B cell (primary cell): ENCODE measurements at regions not wholly inside any gene's neighbourhood (a gene's known extent, or its start where the extent isn't known, plus 50 kb on each side); places are given as distances from the start of the nearest gene placed in this dataset.

Source experiments
- ATAC-seq: fragments of 200-7000 bp; cut with Tn5 transposase; one replicate; pipeline ENCODE4 v1.10.0; 2021; ENCODE audit warnings: low read depth, mild to moderate bottlenecking, moderate number of reproducible peaks, moderate library complexity
- CTCF ChIA-PET: fragments of 350-600 bp; sonication (Branson Sonifier 250); formaldehyde crosslinking; loops from one replicate; lab custom pipeline; 2021; ENCODE audit warnings: antibody characterized with exemption, inconsistent platforms; lab: Charles Lee
- POLR2A ChIA-PET: fragments of 350-600 bp; sonication (Branson Sonifier 250); formaldehyde crosslinking; loops from one replicate; lab custom pipeline; 2021; ENCODE audit warnings: antibody characterized with exemption; lab: Charles Lee
- DNase-seq: peaks from one replicate; pipeline ENCODE4 v3.0.0; 2013
- H2AFZ ChIP-seq: 2 replicates; pipeline ENCODE4 v1.6.1; 2012; ENCODE audit warnings: mild to moderate bottlenecking, low read depth, low read length; ENCODE audit not compliant: insufficient read depth, poor library complexity, severe bottlenecking
- H3K27ac ChIP-seq, 2 donors: 1 replicate in 1 of 2; 2 replicates in 1 of 2; pipeline ENCODE4 v1.5.1; 2012 to 2013; ENCODE audit warnings: low read length in 2 of 2, mild to moderate bottlenecking in 2 of 2, moderate library complexity in 1 of 2
- H3K27me3 ChIP-seq, 4 experiments: fragments of 200-600 bp in 1 of 4; sonication (generic) in 1 of 4; replicated peaks in 1 of 4; 1 replicate in 2 of 4; 2 replicates in 2 of 4; pipeline versions ENCODE4 v1.6.1 to v1.7.0; 2013 to 2016; ENCODE audit warnings: low read length in 3 of 4, mild to moderate bottlenecking in 2 of 4, mixed read lengths in 1 of 4, moderate library complexity in 1 of 4; ENCODE audit not compliant: insufficient read depth in 4 of 4, control insufficient read depth in 3 of 4; ENCODE audit errors: control extremely low read depth in 1 of 4
- H3K36me3 ChIP-seq, 2 experiments: replicated peaks in 1 of 2; 1 replicate in 1 of 2; 2 replicates in 1 of 2; pipeline versions ENCODE4 v1.6.1 to v1.7.1; 2013; ENCODE audit warnings: low read length in 1 of 2; ENCODE audit not compliant: insufficient read depth in 2 of 2, control insufficient read depth in 1 of 2; ENCODE audit errors: control extremely low read depth in 1 of 2, extremely low read depth in 1 of 2
- H3K4me1 ChIP-seq, 2 donors: fragments of 200-600 bp in 1 of 2; sonication (generic) in 1 of 2; 1 replicate in 1 of 2; 2 replicates in 1 of 2; pipeline versions ENCODE4 v1.5.1 to v1.6.1; 2013 to 2017; ENCODE audit warnings: low read length in 2 of 2; ENCODE audit not compliant: control insufficient read depth in 2 of 2, insufficient read depth in 2 of 2
- H3K4me2 ChIP-seq: replicated peaks from 2 replicates; pipeline ENCODE3; 2012; ENCODE audit warnings: mild to moderate bottlenecking, low read depth, low read length; ENCODE audit not compliant: poor library complexity, severe bottlenecking
- H3K4me3 ChIP-seq, 5 experiments: fragments of 200-600 bp in 1 of 5; sonication (generic) in 1 of 5; 1 replicate in 3 of 5; 2 replicates in 2 of 5; pipeline versions ENCODE4 v1.5.1 to v1.7.0; 2011 to 2016; ENCODE audit warnings: low read length in 4 of 5, mild to moderate bottlenecking in 4 of 5, low read depth in 2 of 5, control low read depth in 1 of 5, moderate library complexity in 1 of 5; ENCODE audit not compliant: insufficient read depth in 1 of 5; ENCODE audit errors: control extremely low read depth in 1 of 5, extremely low read depth in 1 of 5
- H3K79me2 ChIP-seq: fragments of 200-600 bp; sonication (generic); one replicate; pipeline ENCODE4 v1.6.0; 2016; ENCODE audit warnings: low read length; ENCODE audit not compliant: control insufficient read depth, insufficient read depth
- H3K9ac ChIP-seq: fragments of 200-600 bp; sonication (generic); 2 replicates; pipeline ENCODE4 v1.6.1; 2017; ENCODE audit warnings: mild to moderate bottlenecking, low read length, moderate library complexity
- H3K9me3 ChIP-seq, 3 donors: one replicate each; pipeline versions ENCODE4 v1.6.1 to v1.7.1; 2013; ENCODE audit warnings: low read length in 2 of 3; ENCODE audit not compliant: control insufficient read depth in 2 of 3, insufficient read depth in 1 of 3; ENCODE audit errors: control extremely low read depth in 1 of 3
- H4K20me1 ChIP-seq: 2 replicates; pipeline ENCODE4 v1.6.0; 2012; ENCODE audit warnings: mild to moderate bottlenecking, low read length; ENCODE audit not compliant: insufficient read depth, control insufficient read depth, poor library complexity, severe bottlenecking
- H3K27ac Mint-ChIP-seq: one replicate; pipeline ENCODE4 v1.8.0; 2021; ENCODE audit warnings: mixed read lengths
- H3K27me3 Mint-ChIP-seq: one replicate; pipeline ENCODE4 v1.8.0; 2021; ENCODE audit warnings: mixed read lengths
- H3K4me1 Mint-ChIP-seq: one replicate; pipeline ENCODE4 v1.8.0; 2021; ENCODE audit warnings: mixed read lengths
- H3K4me3 Mint-ChIP-seq: one replicate; pipeline ENCODE4 v1.8.0; 2021; ENCODE audit warnings: mixed read lengths
- H3K9me3 Mint-ChIP-seq: one replicate; pipeline ENCODE4 v1.8.0; 2022; ENCODE audit warnings: mixed read lengths; ENCODE audit not compliant: insufficient read depth
- CTCF ChIP-seq: fragments of 200-600 bp; IDR thresholded peaks from one replicate; pipeline ENCODE4 v1.8.0; 2022; ENCODE audit warnings: antibody characterized with exemption, mild to moderate bottlenecking
- EZH2 ChIP-seq: IDR thresholded peaks from 2 replicates; pipeline ENCODE4 v1.6.1; 2012; ENCODE audit warnings: borderline replicate concordance, low read depth, mild to moderate bottlenecking, moderate library complexity, low read length; ENCODE audit not compliant: insufficient read depth, poor library complexity, severe bottlenecking
- WGBS: methylation state at CpG from one replicate; pipeline ENCODE4 v1.1.5; 2013; ENCODE audit warnings: missing lambda C conversion rate; ENCODE audit not compliant: insufficient coverage; 5-methylcytosine and 5-hydroxymethylcytosine counted together
- intact Hi-C: fragments of 100-400 bp; cut with micrococcal nuclease; formaldehyde crosslinking; loops from one replicate; pipeline ENCODE4 v1.10.0; 2022

- Mint-ChIP-seq H3K4me1 (no peaks in the 10 kb centered on the region), H3K4me3 (no peak overlapping the region), H3K9me3 (no peaks in the 10 kb centered on the region), H3K27ac (no peak overlapping the region), H3K27me3 (no peaks in the 10 kb centered on the region)
- no peaks in the 10 kb centered on the region for H3K79me2 ChIP-seq
- H3K4me3 ChIP-seq = no peak overlapping the region
- POLR2A ChIA-PET = no interaction called here
- no peaks in the 10 kb centered on the region for H3K4me1 ChIP-seq
- H4K20me1 ChIP-seq = no peaks in the 10 kb centered on the region
- ATAC-seq (no peak), DNase-seq (no peak)
- H3K27ac ChIP-seq = no peak overlapping the region
- H3K9ac ChIP-seq = no peak overlapping the region
- intact Hi-C loops = no loop called here
- no peak overlapping the region for H3K4me2 ChIP-seq
- no peaks in the 10 kb centered on the region for H3K36me3 ChIP-seq
- no peaks in the 10 kb centered on the region for H3K9me3 ChIP-seq
- H2AFZ ChIP-seq = no peak overlapping the region
- CTCF ChIA-PET = no interaction called here
- TF ChIP-seq EZH2 = no peak
- TF ChIP-seq CTCF = no peak
- H3K27me3 ChIP-seq = no peaks in the 10 kb centered on the region
Observed at GRCh38 chr7:84297616-84298015, 103.0 kb upstream of the SEMA3A start.

- H3K27ac ChIP-seq = no peak overlapping the region
- no peak for ATAC-seq
- H3K27ac Mint-ChIP-seq = no peak overlapping the region
- H3K4me2 ChIP-seq = no peak overlapping the region
- ChIA-PET POLR2A (no interaction called here), CTCF (no interaction called here)
- no peak overlapping the region for H3K4me3 ChIP-seq
- no peaks in the 10 kb centered on the region for H3K27me3 ChIP-seq
- no peaks in the 10 kb centered on the region for H3K79me2 ChIP-seq
- DNase-seq = no peak
- WGBS = no CpG with 5 or more reads among the region's 1 CpG
- H3K9me3 ChIP-seq = no peaks in the 10 kb centered on the region
- no peaks in the 10 kb centered on the region for H3K9me3 Mint-ChIP-seq
- H3K4me1 Mint-ChIP-seq = no peaks in the 10 kb centered on the region
- no peaks in the 10 kb centered on the region for H4K20me1 ChIP-seq
- intact Hi-C loops = no loop called here
- no peak overlapping the region for H3K9ac ChIP-seq
- TF ChIP-seq EZH2 (no peak), CTCF (no peak)
- H3K27me3 Mint-ChIP-seq = no peaks in the 10 kb centered on the region
- H2AFZ ChIP-seq = no peak overlapping the region
- no peak overlapping the region for H3K4me3 Mint-ChIP-seq
- no peaks in the 10 kb centered on the region for H3K4me1 ChIP-seq
- H3K36me3 ChIP-seq = no peaks in the 10 kb centered on the region
Observed at GRCh38 chr7:84294847-84295455, 100.4 kb upstream of the SEMA3A start.
